ENCODE measurements at regions not wholly inside any gene's neighbourhood (a gene's known extent, or its start where the extent isn't known, plus 50 kb on each side); places are given as distances from the start of the nearest gene placed in this dataset.

DNA sequence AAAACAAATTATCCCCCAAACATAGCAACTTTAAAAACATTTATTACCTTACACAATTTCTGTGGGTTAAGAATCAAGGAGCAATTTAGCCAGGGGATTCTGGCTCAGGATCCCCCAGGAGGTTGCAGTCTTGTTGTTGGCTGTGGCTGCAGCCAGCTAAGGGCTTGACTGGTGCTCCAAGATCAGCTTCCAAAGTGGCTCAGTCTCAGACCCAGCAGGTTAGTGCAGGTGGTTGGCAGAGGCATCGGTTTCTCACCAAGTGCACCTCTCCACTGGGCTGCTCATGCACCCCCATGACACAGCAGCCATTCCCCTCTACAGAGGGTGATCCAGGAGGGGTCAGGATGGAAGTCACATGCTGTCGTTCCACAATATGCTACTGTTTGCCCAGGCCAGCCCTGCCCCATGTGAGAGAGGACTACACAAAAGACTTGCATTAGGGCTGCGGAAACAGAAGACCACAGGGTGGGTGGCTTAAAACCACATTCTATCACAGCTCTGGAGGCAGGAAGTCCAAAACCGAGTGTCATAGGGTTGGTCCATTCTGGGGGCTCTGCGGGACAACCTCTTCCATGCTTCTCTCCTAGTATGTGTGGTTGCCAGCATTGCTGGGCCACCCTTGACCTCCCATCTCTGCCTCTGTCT is 125.8 kb downstream of the C6orf118 start:
- Histone ChIP-seq H3K4me2 (ENCODE audit: low read length) (no peak overlapping the region), H3K36me3 (replicated peaks; ENCODE audit: low read depth, low read length) (no peaks in the 10 kb centered on the region), H3K9ac (ENCODE audit: low read length) (no peak overlapping the region), H3K4me3 (ENCODE audit: low read length) (no peak overlapping the region), H3K4me1 (ENCODE audit: low read length) (no peaks in the 10 kb centered on the region), H3K27ac (ENCODE audit: low read length) (no peak overlapping the region), H3K27me3 (ENCODE audit: low read depth, low read length) (no peaks in the 10 kb centered on the region), H3K9me3 (ENCODE audit: insufficient read depth, low read length) (no peaks in the 10 kb centered on the region), H3K79me2 (ENCODE audit: low read length) (no peaks in the 10 kb centered on the region), H4K20me1 (ENCODE audit: insufficient read depth, low read length) (no peaks in the 10 kb centered on the region), H2AFZ (ENCODE audit: low read depth, low read length) (no peak overlapping the region)
- no peak for TF ChIP-seq EZH2phosphoT487 (IDR thresholded peaks at IDR 0.05; ENCODE audit: low read depth)
- TF ChIP-seq, protein P1, sequence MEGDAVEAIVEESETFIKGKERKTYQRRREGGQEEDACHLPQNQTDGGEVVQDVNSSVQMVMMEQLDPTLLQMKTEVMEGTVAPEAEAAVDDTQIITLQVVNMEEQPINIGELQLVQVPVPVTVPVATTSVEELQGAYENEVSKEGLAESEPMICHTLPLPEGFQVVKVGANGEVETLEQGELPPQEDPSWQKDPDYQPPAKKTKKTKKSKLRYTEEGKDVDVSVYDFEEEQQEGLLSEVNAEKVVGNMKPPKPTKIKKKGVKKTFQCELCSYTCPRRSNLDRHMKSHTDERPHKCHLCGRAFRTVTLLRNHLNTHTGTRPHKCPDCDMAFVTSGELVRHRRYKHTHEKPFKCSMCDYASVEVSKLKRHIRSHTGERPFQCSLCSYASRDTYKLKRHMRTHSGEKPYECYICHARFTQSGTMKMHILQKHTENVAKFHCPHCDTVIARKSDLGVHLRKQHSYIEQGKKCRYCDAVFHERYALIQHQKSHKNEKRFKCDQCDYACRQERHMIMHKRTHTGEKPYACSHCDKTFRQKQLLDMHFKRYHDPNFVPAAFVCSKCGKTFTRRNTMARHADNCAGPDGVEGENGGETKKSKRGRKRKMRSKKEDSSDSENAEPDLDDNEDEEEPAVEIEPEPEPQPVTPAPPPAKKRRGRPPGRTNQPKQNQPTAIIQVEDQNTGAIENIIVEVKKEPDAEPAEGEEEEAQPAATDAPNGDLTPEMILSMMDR (IDR thresholded peaks at IDR 0.05; ENCODE audit: low read depth, low read length): no peak

DNA sequence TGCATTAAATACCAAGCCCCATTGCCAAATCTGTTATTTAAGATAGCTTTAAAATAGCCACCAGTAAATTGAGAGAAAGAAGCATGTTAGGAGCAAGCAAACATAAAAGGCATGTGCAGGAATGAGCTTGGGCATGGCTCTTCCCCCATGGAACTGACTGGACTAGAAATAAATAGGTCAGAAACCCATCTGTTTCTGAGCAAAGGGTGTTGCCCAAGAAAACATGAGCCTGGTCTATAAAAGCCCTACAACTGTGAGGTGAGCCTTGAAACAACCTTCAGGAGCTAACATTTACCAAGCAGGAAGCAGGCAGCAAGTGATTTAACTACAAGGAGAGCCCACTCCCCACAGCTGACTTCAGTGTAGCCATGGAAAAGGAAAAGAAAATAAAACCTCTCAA is 126.3 kb downstream of the C6orf118 start:
- Histone ChIP-seq H3K27ac (ENCODE audit: low read length) (no peak overlapping the region), H3K9me3 (ENCODE audit: insufficient read depth, low read length) (no peaks in the 10 kb centered on the region), H3K27me3 (ENCODE audit: low read depth, low read length) (no peaks in the 10 kb centered on the region), H3K4me2 (ENCODE audit: low read length) (no peak overlapping the region), H3K4me3 (ENCODE audit: low read length) (no peak overlapping the region), H4K20me1 (ENCODE audit: insufficient read depth, low read length) (no peaks in the 10 kb centered on the region), H3K9ac (ENCODE audit: low read length) (no peak overlapping the region), H3K36me3 (replicated peaks; ENCODE audit: low read depth, low read length) (no peaks in the 10 kb centered on the region), H2AFZ (ENCODE audit: low read depth, low read length) (no peak overlapping the region), H3K79me2 (ENCODE audit: low read length) (no peaks in the 10 kb centered on the region), H3K4me1 (ENCODE audit: low read length) (no peaks in the 10 kb centered on the region)
- TF ChIP-seq, protein P1 (IDR thresholded peaks at IDR 0.05; ENCODE audit: low read depth, low read length): no peak
- TF ChIP-seq EZH2phosphoT487 (IDR thresholded peaks at IDR 0.05; ENCODE audit: low read depth): no peak

DNA sequence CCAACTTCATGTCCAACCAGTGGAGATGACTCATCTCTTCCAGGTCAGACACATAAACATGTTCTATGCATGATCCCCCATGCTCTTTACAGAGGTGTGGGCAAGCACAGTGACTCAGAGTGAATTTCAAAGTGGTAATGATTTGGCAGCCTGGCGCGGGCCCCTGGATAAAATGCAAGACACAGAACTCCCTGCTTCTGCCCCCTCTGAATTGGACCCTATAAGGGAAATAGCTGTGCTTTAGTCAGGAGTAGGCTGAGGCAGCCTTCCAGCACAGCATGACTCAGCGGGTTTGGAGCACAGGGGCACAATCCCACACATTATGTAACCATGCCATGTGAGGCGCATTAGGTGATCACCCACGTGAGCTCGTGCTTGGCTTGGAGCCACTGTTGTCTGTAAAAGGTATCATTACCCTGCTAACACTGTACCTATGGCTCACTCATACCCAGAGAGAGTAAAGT is 127.4 kb downstream of the C6orf118 start:
- TF ChIP-seq, protein P1 (IDR thresholded peaks at IDR 0.05; ENCODE audit: low read depth, low read length): no peak
- TF ChIP-seq EZH2phosphoT487 (IDR thresholded peaks at IDR 0.05; ENCODE audit: low read depth): no peak
- no peaks in the 10 kb centered on the region for H4K20me1 ChIP-seq (ENCODE audit: insufficient read depth, low read length)
- no peaks in the 10 kb centered on the region for H3K9me3 ChIP-seq (ENCODE audit: insufficient read depth, low read length)
- H3K27me3 ChIP-seq (ENCODE audit: low read depth, low read length): no peaks in the 10 kb centered on the region
- no peak overlapping the region for H3K4me2 ChIP-seq (ENCODE audit: low read length)
- no peaks in the 10 kb centered on the region for H3K36me3 ChIP-seq (replicated peaks; ENCODE audit: low read depth, low read length)
- no peak overlapping the region for H2AFZ ChIP-seq (ENCODE audit: low read depth, low read length)
- no peak overlapping the region for H3K9ac ChIP-seq (ENCODE audit: low read length)
- no peaks in the 10 kb centered on the region for H3K4me1 ChIP-seq (ENCODE audit: low read length)
- H3K27ac ChIP-seq (ENCODE audit: low read length): no peak overlapping the region
- no peak overlapping the region for H3K4me3 ChIP-seq (ENCODE audit: low read length)
- no peaks in the 10 kb centered on the region for H3K79me2 ChIP-seq (ENCODE audit: low read length)

GRCh38 chr6:165178056-165178455 is 131.3 kb downstream of the C6orf118 start:
- TF ChIP-seq EZH2phosphoT487 (IDR thresholded peaks at IDR 0.05; ENCODE audit: low read depth): no peak
- TF ChIP-seq, protein P1 (IDR thresholded peaks at IDR 0.05; ENCODE audit: low read depth, low read length): no peak
- H3K27me3 ChIP-seq (ENCODE audit: low read depth, low read length): no peaks in the 10 kb centered on the region

More at GRCh38 chr6:165178056-165178455, 131.3 kb downstream of the C6orf118 start:
- H3K4me2 ChIP-seq (ENCODE audit: low read length): no peak overlapping the region
- H3K9me3 ChIP-seq (ENCODE audit: insufficient read depth, low read length): no peaks in the 10 kb centered on the region
- H3K36me3 ChIP-seq (replicated peaks; ENCODE audit: low read depth, low read length): no peaks in the 10 kb centered on the region
- H3K27ac ChIP-seq (ENCODE audit: low read length): no peak overlapping the region
- H2AFZ ChIP-seq (ENCODE audit: low read depth, low read length): no peak overlapping the region
- no peak overlapping the region for H3K4me3 ChIP-seq (ENCODE audit: low read length)
- no peak overlapping the region for H3K9ac ChIP-seq (ENCODE audit: low read length)
- no peaks in the 10 kb centered on the region for H3K79me2 ChIP-seq (ENCODE audit: low read length)
- H4K20me1 ChIP-seq (ENCODE audit: insufficient read depth, low read length): no peaks in the 10 kb centered on the region
- H3K4me1 ChIP-seq (ENCODE audit: low read length): no peaks in the 10 kb centered on the region
